ENCODE measurements at regions not wholly inside any gene's neighbourhood (a gene's known extent, or its start where the extent isn't known, plus 50 kb on each side); places are given as distances from the start of the nearest gene placed in this dataset.

DNA sequence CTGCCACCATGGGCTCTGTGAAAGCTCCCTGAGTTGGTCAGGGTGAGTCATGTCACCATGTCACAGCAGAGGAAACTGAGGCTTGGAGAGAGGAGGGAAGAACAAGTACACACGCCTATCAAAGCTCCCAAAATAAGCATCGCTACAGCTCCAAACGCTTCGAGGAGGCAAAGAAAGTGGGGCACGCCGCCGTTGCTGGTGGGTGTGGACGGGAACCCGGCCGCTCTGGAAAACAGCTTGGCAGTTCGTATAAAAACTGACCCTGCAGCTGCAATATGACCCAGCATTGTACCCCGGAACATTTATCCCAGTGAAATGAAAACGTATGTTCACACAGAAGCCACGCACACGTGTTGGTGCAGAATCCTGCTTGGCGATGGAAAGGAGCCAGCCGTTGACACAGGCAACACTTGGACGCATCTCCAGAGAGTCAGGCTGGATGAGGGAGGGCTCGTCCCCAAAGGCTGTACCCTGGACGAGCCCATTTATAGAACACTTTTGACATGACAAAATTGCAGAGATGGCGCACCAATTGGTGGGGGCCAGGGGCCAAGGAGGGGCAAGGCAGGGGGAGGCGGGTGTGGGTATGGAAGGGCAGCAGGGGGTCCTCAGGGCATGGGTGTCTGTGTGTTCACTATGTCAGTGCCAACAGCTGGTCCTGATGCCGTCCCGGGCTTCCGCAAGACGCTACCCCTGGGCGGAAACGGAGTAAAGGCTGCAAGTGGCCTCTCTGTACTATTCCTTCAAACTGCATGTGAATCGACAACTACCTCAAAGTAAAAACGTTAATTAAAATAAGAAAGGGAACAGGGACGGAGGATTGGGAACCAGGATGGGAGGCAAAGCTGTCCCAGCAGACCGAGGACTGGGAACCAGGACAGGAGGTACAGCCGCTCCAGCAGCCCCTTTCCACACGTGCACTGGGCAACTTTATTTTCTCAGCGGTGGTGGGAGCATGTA lies 173.0 kb downstream of the OLFM1 start:
- DNase-seq (ENCODE audit: low read depth) = no peak

DNA sequence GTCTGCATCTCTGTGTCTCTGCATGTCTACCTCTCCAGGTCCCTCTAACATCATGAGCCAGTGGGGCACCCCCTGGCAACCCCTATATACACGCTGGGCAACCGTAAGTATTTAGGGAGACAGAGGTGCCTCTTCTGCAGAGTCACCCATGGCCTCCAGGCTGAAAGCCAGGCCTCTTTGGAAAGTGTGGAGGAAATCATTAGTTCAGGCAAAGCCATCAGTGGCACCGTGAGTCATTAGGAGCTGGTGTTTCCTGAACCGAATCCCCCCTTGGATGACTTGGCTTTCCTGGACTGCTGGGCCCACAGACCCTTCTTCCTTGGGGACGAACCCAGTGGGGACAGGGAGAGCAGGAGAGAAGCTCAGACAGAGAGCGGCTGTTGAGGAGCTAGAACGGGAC lies 174.8 kb downstream of the OLFM1 start:
- no peak for DNase-seq (ENCODE audit: low read depth)

More for the DNA sequence above, 173.0 kb downstream of the OLFM1 start:
- TF ChIP-seq, protein P1, sequence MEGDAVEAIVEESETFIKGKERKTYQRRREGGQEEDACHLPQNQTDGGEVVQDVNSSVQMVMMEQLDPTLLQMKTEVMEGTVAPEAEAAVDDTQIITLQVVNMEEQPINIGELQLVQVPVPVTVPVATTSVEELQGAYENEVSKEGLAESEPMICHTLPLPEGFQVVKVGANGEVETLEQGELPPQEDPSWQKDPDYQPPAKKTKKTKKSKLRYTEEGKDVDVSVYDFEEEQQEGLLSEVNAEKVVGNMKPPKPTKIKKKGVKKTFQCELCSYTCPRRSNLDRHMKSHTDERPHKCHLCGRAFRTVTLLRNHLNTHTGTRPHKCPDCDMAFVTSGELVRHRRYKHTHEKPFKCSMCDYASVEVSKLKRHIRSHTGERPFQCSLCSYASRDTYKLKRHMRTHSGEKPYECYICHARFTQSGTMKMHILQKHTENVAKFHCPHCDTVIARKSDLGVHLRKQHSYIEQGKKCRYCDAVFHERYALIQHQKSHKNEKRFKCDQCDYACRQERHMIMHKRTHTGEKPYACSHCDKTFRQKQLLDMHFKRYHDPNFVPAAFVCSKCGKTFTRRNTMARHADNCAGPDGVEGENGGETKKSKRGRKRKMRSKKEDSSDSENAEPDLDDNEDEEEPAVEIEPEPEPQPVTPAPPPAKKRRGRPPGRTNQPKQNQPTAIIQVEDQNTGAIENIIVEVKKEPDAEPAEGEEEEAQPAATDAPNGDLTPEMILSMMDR (IDR thresholded peaks at IDR 0.05; ENCODE audit: insufficient read depth, low read depth, low read length, missing control alignments) = no peak
- no peak overlapping the region for H3K4me3 ChIP-seq (ENCODE audit: low read depth, low read length)

DNA sequence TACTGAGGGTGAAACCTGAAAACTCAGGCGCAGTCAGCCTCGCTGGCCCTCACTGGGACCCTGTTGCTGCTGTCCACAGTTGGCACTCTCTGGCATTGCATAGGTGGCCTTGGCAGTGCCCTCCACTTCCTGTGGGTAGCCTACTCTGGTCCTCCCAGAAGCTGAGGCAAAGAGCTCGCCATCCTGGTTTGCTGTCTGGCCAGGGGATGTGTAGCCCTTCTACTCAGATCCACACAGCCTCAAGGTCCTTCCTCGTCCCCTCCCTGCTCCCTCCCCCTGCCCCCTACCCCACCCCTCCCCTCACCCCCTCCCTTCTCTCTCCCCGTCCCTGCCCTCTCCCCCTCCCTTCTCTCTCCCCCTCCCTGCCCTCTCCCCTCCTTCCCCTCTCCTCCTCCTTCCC lies 176.0 kb downstream of the OLFM1 start:
- DNase-seq (ENCODE audit: low read depth) = no peak
- no peak overlapping the region for H3K4me3 ChIP-seq (ENCODE audit: low read depth, low read length)
- TF ChIP-seq, protein P1 (IDR thresholded peaks at IDR 0.05; ENCODE audit: insufficient read depth, low read depth, low read length, missing control alignments) = no peak

More for the DNA sequence above, 174.8 kb downstream of the OLFM1 start:
- TF ChIP-seq, protein P1 (IDR thresholded peaks at IDR 0.05; ENCODE audit: insufficient read depth, low read depth, low read length, missing control alignments) = no peak
- no peak overlapping the region for H3K4me3 ChIP-seq (ENCODE audit: low read depth, low read length)

DNA sequence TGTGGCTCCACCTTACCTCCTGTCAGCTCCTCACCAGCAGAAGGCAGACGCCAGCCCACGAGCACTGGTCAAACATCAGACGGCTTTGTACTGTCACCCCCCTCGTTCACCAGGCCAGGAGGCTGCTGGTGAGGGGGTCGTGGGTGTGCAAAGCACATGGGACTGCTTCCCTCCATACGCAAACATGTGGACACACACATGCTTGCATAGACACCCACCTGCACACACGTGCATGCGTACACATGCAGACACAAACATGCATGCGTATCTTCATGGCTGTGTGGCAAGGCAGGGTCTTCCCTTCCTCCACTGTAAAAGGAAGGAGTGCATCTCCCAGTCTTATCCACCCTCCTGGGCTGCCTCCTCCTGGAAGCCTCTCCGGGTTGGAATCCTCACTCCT lies 178.5 kb downstream of the OLFM1 start:
- TF ChIP-seq, protein P1 (IDR thresholded peaks at IDR 0.05; ENCODE audit: insufficient read depth, low read depth, low read length, missing control alignments) = no peak
- no peak for DNase-seq (ENCODE audit: low read depth)
- no peak overlapping the region for H3K4me3 ChIP-seq (ENCODE audit: low read depth, low read length)

DNA sequence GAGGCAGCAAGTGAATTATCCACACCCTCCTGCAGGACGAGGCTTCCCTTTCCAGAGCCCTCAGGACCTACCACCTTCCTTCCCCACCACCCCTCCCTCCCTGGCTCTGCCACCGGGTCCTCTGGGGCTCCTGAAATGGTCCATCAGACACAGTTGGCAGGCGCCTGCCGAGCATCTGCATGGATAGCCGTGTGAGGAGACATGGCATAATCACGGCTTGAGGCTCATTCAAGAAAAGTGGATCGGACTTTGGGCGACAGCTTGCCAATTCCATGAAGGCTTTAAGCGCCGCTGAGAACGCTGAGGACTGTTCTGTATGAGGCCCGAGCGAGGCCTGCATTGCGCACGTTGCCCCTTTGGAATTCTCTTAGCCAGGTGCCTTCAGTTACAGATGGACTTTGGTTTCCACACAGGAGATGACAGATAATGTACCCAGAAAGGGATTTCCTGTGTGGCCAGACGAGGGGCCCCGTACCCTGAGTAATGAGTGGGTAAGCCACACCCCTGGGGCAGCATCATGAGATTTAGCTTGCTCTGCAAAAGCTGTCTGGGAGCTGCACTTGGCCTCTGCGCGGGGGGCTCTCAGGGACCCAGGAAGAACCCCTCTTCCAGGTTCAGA lies 179.8 kb downstream of the OLFM1 start:
- DNase-seq (ENCODE audit: low read depth) = no peak
- H3K4me3 ChIP-seq (ENCODE audit: low read depth, low read length) = no peak overlapping the region
- TF ChIP-seq, protein P1 (IDR thresholded peaks at IDR 0.05; ENCODE audit: insufficient read depth, low read depth, low read length, missing control alignments) = no peak

DNA sequence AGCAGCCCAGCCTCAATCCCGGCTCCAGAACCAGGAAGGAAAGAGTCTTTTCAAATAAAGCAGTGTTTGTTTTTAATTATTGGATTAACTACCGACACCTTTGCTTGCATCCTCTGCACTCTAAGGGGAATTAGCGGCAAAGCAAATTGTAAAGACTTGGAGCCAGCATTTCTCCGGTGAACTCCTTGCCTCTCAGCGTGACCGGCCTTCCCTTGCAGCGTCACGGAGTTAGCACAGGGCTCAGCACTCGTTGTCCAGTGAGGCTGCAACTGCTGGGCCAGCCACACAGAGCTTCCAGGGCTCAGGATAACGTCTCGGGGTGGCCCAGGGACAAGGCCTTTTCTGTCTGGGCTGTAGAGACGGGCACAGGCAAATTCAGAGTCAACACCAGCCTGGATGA lies 180.6 kb downstream of the OLFM1 start:
- H3K4me3 ChIP-seq (ENCODE audit: low read depth, low read length) = no peak overlapping the region
- TF ChIP-seq, protein P1 (IDR thresholded peaks at IDR 0.05; ENCODE audit: insufficient read depth, low read depth, low read length, missing control alignments) = no peak
- DNase-seq (ENCODE audit: low read depth) = no peak
